SH-SY5Y (cell line): ENCODE measurements at regions not wholly inside any gene's neighbourhood (a gene's known extent, or its start where the extent isn't known, plus 50 kb on each side); places are given as distances from the start of the nearest gene placed in this dataset.

Source experiments
- GATA2 ChIP-seq: IDR thresholded peaks from 2 replicates; pipeline ENCODE4 v1.6.1; 2011; ENCODE audit warnings: mild to moderate bottlenecking, low read depth, low read length
- GATA3 ChIP-seq: IDR thresholded peaks from 2 replicates; pipeline ENCODE4 v1.6.1; 2011; ENCODE audit warnings: low read depth, mild to moderate bottlenecking, low read length, moderate library complexity

DNA sequence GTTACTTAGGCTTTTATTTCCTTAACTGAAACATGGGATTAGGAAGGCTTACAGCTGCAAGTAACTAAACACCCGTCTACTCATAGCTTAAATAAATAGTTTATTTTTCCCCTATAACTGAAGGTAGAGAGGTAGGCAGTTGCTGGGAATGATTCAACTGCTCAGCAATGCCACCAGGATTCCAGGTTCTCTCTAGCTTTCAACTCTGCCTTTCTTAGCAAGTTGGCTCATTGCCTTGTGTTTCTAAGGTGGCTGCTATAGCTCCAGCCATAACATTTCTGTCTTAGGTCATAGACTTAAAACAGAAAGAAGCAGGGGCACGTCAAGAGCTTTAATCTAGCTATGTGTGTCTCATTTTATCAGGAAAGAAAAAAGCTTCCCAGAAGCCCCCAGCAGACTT lies 103.7 kb upstream of the MDM1 start:
- TF ChIP-seq GATA3 (no peak), GATA2 (no peak)

DNA sequence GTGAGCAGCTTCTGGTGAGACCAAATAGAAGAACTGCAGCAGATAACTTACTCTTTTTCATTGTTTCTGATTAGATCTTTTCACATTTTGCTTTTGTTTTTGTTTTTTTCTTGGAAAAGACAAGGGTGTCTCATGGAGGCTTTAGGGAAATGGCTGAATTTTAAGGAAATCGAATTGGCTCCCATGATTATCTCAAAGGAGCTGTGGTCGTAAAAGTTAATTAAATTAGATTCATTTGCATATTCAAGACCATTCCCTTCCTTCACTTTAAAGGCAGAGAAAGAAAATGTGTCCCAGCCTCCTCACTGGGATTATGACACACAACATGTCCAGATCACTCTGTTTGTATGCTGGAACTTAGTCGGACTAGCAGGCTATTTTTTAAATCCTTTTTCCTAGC lies 106.4 kb upstream of the MDM1 start:
- no peak for TF ChIP-seq GATA2
- TF ChIP-seq GATA3, result no peak

DNA sequence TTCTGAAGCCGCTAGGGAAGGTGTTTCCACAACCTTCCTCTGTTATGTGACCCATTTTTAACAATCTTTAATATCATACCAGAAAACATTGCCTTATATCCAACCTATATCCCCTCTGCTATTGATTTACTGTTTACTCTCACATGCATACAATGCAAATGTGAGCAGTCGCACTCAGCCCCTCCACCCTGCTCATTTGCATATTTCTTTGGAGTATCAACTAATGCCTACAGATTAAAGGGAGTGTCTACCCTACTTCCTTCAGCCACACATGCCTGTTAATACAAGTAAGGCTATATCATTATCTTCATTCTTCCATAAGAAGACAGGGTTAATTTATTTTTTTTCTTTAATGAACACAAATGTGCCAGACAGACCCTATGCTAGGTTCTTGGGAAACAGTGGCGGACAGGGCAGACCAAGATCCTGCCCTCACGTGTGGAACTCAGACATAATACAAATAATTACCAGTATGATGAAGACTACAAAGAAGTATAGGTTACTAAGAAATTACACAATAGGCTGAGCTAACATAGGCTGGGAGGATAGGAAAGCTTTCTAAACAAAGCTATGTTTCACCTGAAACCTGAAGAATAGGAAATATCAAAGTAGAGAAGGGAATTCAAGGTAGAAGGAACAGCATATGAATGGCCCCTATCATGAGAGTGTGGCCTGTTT lies 107.3 kb upstream of the MDM1 start:
- TF ChIP-seq GATA2 (no peak), GATA3 (no peak)

DNA sequence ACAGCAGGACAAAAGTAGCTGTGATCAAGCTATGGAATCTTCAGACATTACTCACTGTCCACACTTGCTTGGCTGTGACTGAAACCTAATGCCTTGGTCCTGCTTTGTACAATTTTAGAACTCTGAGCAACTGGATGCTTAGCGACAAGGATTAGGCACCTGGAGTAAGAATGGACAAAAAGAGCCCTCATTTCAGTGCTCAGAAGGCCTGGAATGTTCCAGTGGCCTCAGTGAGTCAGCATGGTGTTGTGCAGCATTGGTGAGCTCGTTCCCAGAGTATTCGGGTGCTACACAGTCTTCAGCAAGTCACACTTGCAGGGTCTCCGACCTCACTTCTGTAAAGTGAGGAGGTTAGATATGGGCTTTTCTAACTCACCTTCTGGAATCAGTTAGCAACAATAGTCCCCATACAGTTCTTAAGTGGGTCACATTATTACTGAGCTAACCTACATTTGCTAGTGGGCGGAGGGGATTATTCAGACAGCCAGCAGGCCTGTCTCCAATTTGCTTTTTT lies 108.0 kb upstream of the MDM1 start:
- TF ChIP-seq GATA2, result no peak
- no peak for TF ChIP-seq GATA3

DNA sequence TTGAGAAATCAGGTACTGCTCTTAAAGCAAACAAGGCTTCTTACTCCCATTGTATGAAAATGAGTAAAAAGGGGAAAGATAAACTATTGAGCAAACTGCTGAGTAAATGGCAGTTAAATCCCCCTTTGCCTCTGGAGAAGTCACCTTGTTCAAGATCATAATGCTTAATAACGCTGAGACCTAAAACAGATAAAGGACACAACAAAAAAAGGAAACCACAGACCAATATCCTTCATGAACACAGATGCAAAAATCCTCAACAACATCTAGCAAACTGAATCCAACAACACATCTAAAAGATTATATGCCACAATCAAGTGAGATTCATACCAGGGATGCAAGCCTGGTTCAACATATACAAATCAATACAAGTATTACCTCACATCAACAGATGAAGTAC lies 109.0 kb upstream of the MDM1 start:
- no peak for TF ChIP-seq GATA3
- TF ChIP-seq GATA2, result no peak

DNA sequence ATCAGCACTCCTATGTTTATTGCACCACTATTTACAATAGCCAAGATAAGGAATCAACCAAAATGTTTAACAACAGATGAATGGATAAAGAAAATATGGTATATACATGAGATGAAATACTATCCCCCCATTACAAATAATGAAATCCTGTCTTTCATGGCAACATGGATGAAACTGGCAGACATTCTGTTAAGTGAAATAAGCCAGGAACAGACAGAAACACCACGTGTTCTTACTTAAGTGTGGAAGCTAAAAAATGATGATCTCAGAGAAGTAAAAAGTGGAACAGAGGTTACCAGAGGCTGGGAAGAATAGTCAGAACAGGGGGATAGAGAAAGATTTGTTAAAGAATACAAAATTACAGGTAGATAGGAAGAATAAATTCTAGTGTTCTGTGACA lies 113.7 kb upstream of the MDM1 start:
- no peak for TF ChIP-seq GATA3

DNA sequence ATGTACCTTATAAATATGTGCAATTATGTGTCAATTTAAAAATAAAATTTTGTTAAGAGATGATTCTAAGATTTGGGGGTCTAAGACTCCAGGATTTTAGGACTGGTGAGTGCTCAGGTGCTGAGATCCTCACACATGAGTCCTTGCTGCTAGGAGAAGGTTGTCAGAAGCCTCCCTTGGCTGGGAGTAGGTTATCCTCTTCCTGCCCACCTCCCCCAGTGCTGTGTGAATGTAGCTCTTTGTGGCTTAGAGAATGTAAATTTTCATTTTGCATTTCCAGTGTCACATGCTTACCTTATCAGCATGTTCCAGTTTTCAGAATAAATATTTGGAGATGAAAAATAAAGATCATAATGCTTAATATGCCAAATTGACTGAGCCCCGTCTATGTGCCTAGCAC lies 114.2 kb upstream of the MDM1 start:
- no peak for TF ChIP-seq GATA3

DNA sequence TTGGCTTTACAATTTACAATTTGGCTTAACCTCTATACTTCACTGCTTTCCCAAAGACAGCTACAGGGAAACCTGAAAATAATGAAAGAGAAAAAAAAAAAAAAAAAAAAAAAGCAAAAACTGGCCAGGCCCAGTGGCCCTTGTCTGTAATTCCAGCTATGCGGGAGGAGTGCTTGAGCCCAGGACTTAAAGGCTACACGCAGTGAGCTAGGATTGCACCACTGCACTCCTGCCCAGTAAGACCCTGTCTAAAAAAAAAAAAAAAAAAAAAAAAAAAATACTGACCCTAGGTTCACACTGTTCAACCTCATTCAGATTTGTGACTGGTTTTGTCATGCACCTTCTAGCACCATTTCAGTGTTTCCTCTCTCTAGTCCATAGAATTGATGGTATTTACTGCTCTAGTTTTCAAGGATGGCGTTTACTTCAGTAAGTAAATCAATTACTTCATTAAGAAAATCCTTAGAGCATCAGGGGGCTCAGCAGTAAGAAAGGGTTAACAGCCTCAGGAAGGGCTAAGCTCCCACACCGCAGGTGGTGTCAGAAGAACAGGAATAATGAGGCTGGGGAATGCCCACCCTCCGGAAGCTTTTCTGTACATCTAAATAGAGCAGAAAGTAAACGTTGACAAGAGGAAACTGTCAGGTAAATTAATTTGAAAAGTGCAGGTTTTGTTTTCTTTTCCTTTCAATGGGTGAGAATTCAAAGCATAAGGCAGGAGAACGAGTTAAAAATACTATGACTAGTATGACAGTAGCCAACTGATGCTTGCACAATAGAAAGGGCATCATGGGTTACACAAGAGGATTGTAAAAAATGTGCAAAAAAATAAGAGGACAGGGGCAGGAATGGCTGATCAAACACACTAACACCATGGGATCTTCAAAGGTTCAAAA lies 115.0 kb upstream of the MDM1 start:
- no peak for TF ChIP-seq GATA2

DNA sequence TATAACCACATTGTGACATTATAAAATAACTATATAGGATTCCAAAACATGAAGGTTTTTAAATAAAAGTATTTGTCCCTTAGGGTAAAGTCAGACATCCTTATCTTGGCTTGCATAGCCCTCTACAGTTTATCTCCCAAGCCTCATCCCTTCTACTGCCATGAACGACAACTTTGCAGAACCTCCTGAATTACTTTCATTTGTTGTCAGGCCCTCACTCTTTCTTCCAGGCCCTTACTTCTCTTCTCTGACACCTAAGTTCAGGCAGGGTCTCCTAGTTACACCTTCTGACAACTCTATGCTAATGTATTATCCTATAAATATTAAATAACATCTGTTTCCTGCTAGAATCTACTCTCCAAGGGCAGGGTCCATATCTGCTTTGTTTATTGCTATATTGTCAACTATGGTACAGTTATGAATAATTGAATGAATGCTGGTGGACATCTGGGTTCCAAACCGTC lies 115.7 kb upstream of the MDM1 start:
- no peak for TF ChIP-seq GATA2
- TF ChIP-seq GATA3, result no peak

DNA sequence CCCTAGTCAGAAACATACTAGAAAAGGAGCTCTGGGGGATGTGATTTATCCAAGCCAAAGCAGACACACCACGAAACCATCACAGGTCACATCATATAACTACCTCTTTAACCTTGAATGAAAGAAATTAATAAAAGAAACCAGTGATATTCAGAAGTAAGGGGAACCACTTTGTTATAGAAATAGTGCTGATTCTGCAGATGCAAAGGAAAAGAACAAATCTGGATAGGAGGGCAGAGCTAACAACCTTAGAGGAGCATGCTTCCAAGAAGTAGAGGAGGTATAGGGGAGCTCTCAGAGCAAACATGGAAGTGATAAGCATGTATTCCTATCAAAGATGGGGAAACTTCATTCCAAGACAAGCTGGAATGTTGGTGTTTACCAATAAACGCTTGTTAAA lies 117.0 kb upstream of the MDM1 start:
- no peak for TF ChIP-seq GATA2
- no peak for TF ChIP-seq GATA3

DNA sequence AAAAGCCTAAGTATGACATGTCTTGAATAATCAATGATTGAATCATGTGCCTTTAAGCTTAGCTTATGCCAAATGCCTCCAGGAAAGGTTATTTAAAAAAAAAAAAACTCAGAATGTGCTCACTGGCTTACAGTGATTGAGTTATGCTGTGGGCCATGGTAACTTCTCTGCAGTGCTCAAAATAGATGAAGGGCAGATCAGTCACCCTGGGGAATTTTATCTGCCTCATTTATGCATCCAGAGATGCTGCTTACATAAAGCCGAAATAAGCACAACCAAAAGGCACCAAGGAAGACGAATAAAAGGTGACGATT lies 118.7 kb upstream of the MDM1 start:
- no peak for TF ChIP-seq GATA2
- TF ChIP-seq GATA3, result no peak

DNA sequence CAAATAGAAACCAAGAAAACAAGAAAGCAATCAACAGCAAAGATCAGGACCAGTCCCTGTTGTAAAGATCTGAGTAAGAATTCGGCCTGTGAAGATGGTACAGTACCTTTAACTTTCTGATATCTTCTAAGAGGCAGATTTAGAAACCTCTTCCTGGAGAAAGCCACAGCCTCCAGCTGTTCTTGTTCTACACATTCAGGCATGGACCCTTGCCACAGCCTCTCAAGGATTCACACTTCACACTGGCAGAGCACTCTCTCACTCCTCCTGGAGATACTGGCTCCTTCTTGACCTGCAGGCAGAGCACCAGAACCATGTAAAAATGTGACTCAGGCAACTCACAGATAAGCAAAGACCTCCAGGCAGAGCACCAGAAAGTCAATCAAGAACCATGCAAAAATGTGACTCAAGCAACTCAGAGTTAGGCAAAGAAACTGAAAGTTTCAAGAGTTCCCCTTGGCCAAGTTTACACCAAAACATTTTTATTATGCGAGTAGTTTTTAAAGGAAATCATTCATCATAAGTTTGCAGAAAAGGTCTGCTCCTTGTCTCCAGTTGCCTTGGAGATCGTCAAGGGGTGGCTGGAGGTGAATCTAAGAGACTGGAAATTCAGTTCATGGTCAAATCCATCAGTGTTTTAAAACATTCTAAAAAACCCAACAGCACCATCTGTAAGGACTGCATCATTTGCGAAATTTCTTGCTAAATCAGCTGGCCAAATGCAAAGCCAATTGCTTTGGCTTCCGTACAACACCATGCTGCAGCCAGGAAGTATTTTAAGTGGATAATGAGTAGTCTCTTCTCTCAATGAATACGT lies 119.3 kb upstream of the MDM1 start:
- TF ChIP-seq GATA2 (no peak), GATA3 (no peak)

DNA sequence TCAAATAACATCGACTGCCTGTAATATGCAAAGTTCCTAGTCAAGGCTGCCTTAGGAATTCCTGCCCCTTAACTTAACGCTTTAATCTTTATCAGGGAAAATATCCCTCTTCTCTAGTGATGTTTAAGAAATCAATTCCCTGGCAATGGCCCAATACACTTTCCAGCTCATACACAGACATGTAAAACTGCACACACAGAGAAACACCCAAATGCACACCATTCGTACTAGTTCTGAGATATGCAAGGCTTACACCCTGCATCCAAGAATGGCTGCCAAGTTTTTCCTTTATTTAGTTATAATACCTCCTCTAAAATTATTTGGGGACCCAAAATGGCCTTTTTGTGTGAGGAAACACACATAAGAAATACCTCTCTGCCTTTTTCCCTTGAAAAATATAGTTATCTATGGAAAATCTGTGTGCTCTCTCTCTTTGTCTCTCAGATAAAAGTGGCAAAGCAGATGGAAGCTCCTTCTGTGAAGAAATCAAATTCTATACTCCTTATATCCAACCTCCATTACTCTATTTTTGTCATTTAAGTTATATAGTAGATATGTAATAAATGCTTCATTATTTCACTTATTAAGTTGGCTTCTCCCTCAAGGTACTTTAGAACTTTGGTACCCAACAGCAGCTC lies 120.0 kb upstream of the MDM1 start:
- no peak for TF ChIP-seq GATA3
- no peak for TF ChIP-seq GATA2

DNA sequence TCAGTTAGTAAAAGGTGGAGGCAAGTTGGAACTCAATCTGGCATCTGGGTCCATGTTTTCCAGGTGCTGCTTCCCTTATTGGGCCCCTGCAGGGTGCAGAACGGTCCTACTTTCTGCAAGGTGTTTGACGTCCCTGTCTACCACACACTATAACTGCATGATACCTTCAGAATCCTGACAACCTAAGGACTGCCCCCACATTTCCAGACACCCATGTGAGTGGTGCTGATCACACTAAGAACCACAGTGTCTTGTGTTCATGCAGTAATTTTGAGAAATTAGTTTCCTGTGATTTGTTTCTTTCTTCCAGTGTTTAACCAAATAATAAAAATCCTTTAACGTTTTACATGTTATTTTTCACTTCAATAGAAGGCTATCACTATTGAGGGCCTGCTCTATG lies 121.1 kb upstream of the MDM1 start:
- TF ChIP-seq GATA3 (no peak), GATA2 (no peak)

DNA sequence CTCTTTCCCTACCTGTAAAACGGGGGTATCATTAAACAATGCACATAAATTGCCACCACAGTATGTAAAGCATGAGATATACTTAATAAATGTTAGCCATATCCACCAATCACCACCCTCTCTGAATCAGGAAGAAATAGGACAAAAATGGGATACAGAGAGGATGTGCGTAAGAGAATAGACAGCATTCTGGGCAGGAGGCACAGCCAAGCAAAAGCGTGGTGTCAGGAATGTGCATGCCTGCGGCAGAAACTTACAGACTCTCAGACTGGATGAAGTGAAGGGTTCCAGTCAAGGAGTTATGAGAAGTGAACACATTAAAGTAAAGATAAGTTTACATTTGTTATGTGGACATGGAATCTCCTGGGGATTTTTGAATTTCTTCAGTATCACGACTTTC lies 121.7 kb upstream of the MDM1 start:
- no peak for TF ChIP-seq GATA3
- TF ChIP-seq GATA2, result no peak

DNA sequence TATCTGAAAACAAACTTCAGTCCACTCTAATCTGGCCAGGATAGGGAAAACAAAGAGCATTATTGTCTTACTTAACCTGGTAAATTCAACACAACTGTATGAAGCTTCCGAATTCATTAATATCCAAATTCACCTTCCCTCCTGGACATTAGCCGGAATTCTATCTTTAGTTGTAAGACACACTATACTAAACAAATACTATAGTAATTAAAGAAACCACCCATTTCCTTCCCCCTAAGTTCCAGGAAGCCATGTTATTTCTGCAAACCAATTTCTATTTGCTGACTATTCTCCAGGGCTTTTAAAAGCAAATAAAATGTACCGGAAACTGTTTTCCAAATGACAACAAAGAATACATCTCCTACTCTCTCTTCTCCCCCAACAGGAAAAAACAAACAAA lies 122.7 kb upstream of the MDM1 start:
- no peak for TF ChIP-seq GATA3
- no peak for TF ChIP-seq GATA2
